Mucosa of descending colon (tissue), 3 donors: ENCODE measurements at regions not wholly inside any gene's neighbourhood (a gene's known extent, or its start where the extent isn't known, plus 50 kb on each side); places are given as distances from the start of the nearest gene placed in this dataset.

ENCODE experiments used
- ATAC-seq: fragments of 200-7000 bp; cut with Tn5 transposase; one replicate; pipeline ENCODE4 v1.9.1; 2020; ENCODE audit warnings: mild to moderate bottlenecking, moderate library complexity
- DNase-seq, 3 donors: peaks; one replicate each; pipeline ENCODE4 v3.0.0-alpha.2; 2020
- H3K36me3 ChIP-seq: fragments of 200-600 bp; one replicate; pipeline ENCODE4 v1.8.0; 2021; ENCODE audit warnings: low read depth, mild to moderate bottlenecking
- H3K4me1 ChIP-seq: fragments of 200-600 bp; one replicate; pipeline ENCODE4 v1.8.0; 2021; ENCODE audit warnings: low read depth, mild to moderate bottlenecking
- H3K4me3 ChIP-seq: fragments of 200-600 bp; one replicate; pipeline ENCODE4 v1.8.0; 2021; ENCODE audit warnings: mild to moderate bottlenecking
- H3K9me3 ChIP-seq: fragments of 200-600 bp; one replicate; pipeline ENCODE4 v1.8.0; 2021; ENCODE audit warnings: mild to moderate bottlenecking
- intact Hi-C, 2 donors: fragments of 100-400 bp; cut with DNase I in 1 of 2; cut with micrococcal nuclease in 1 of 2; formaldehyde crosslinking; loops; one replicate each; pipeline versions ENCODE4 v1.11.0 to v1.11.1; 2022; cut with DNase I, micrococcal nuclease
- TF ChIP-seq, protein P1 (sequence below): fragments of 200-600 bp; IDR thresholded peaks from one replicate; pipeline ENCODE4 v1.8.0; 2022; ENCODE audit warnings: antibody characterized with exemption, mild to moderate bottlenecking
- donor health status: DM: no; HTN: no; CAD: no; lungs with moderate emphysema.
- donor health status: DM: no; HTN: no; CAD: no.
- donor health status: DM: no; HTN: yes; CAD: no.

DNA sequence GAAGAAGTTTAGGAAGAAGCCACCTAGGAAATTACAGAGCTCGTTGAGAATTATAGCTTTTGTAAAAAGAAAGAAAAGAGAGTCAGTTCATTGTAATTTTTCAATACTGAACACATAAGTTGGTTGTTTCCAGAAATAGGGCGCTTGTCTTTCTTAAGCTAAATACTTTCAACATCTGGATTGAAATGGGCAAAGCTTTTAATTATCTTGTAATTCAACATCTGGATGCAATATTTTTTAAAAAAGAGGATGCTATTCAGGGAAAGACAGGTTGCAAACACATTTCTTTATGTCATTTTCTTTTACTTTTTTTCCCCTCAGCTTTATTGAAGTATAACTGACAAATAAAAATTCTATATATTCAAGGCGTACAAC, 100.7 kb upstream of the TRPC7 start:
- intact Hi-C loops: no loop called here
- TF ChIP-seq, protein P1, sequence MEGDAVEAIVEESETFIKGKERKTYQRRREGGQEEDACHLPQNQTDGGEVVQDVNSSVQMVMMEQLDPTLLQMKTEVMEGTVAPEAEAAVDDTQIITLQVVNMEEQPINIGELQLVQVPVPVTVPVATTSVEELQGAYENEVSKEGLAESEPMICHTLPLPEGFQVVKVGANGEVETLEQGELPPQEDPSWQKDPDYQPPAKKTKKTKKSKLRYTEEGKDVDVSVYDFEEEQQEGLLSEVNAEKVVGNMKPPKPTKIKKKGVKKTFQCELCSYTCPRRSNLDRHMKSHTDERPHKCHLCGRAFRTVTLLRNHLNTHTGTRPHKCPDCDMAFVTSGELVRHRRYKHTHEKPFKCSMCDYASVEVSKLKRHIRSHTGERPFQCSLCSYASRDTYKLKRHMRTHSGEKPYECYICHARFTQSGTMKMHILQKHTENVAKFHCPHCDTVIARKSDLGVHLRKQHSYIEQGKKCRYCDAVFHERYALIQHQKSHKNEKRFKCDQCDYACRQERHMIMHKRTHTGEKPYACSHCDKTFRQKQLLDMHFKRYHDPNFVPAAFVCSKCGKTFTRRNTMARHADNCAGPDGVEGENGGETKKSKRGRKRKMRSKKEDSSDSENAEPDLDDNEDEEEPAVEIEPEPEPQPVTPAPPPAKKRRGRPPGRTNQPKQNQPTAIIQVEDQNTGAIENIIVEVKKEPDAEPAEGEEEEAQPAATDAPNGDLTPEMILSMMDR: no peak
- no peak overlapping the region for H3K4me3 ChIP-seq
- no peaks in the 10 kb centered on the region for H3K36me3 ChIP-seq
- DNase-seq: no peak
- no peaks in the 10 kb centered on the region for H3K4me1 ChIP-seq
- H3K9me3 ChIP-seq: no peaks in the 10 kb centered on the region
- no peak for ATAC-seq

DNA sequence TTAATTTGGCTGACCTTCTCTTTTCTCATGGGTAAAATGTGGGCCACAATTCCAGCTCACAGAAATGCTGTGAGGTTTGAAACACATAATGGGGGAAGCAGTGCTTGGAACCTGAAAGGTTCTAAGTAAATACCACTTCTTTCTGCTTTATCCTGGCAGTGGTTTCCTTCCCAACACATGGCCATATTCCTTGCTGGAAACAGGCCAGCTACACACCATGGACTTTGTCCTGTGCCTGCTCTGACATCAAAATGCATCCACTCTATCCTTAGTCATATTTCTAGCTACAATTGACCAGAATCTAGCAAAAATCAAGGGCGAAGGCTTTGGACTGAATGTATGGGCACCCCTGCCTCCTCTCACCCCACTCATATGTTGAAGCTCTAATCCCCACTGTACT, 93.1 kb upstream of the TRPC7 start:
- no peaks in the 10 kb centered on the region for H3K9me3 ChIP-seq
- H3K36me3 ChIP-seq: no peaks in the 10 kb centered on the region
- ATAC-seq: no peak
- H3K4me3 ChIP-seq: no peak overlapping the region
- peak in 1 of 3 donors; percentile 5 for DNase-seq
- no peaks in the 10 kb centered on the region for H3K4me1 ChIP-seq
- intact Hi-C loops: no loop called here
- TF ChIP-seq, protein P1: no peak

DNA sequence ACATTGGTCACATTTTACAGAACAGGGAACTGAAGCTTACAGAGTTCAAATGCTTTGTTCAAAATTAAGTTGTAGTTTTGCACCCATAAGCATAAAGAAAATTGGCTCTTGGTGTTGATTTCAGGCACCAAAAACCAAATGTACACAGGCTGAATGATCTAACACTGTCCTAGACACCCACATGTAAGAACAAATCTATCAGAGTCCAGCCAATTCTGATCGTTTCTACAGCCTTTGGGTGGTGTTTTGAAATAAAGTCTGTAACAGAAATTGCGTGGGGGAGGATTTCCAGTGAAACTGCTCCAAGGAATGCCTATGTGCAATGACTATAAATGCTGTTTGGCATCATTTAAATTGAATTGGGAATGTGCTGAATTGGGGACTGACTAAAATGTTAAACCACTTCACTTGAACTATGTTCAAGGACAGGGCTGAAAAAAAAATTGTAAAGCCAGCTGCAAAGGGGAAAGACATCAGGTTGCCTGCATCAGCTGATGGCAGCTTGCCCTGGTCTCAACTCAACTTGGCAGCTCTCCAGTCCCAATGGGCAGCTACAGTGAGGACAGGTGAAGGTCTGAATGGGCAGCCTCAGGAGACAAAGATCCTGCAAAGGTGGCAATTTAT, 92.2 kb upstream of the TRPC7 start:
- no peaks in the 10 kb centered on the region for H3K36me3 ChIP-seq

DNA sequence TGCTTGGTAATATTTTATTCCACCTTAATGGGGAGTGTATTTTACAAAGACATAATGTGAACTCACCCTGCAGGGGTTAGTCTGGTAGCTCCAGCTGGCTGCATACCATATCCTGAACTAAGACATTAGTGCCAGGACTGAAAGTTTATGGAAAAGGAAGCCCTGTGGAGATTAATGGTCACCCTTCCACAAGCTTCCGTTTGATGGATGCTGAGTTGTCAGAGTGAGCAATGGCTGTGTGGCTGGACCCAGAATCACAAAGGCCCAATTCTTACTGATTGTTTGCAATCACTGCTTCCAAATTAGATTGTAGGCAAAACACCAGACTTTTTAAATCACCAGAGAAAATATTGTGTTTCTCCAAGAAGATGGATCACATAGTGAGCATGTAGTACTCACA, 90.1 kb upstream of the TRPC7 start:
- no peaks in the 10 kb centered on the region for H3K4me1 ChIP-seq
- intact Hi-C loops: no loop called here

More for the DNA sequence above, 92.2 kb upstream of the TRPC7 start:
- intact Hi-C loops: no loop called here
- TF ChIP-seq, protein P1: no peak
- DNase-seq (no peak), ATAC-seq (no peak)
- Histone ChIP-seq H3K4me3 (no peak overlapping the region), H3K4me1 (no peaks in the 10 kb centered on the region), H3K9me3 (no peaks in the 10 kb centered on the region)

DNA sequence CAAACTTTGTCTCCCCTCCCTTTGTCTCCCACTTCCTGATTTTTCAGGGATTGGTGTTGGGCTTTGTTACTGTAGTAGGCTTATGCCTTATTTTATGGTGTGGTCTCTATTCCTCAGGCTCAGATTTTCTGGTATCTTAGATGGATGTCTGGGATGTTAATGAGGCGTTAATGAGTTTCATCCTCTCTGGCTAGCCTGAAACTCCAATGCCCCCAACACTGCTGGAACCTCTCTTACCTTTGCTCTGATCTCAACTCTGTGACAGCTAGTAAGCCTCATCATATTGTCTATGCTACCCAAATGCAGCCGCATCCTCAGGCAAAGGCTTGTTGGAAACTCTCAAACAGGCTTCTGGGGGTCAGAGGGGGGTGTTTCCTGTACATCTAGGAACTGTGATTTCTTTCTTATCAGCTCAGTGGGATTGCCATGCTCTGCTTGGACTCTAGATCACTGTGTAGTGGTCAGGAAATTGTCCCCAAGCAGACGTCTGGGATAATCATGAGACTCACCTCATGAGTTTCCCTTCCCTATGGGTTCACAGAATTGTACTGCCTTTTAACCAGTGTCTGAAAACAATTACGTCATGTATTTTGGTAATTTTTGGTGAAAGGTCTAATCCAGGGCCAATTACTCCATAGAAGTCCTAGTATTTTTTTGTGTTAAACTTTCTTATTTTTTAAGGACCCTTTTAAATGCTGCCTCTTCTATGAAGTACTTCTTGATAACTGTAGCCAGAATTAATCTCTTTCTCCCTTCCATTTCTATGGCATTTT, 88.8 kb upstream of the TRPC7 start:
- no peak overlapping the region for H3K4me3 ChIP-seq
- ATAC-seq: no peak
- no peaks in the 10 kb centered on the region for H3K36me3 ChIP-seq
- intact Hi-C loops: no loop called here
- TF ChIP-seq, protein P1: no peak
- no peaks in the 10 kb centered on the region for H3K4me1 ChIP-seq
- H3K9me3 ChIP-seq: no peaks in the 10 kb centered on the region
- no peak for DNase-seq

More for the DNA sequence above, 90.1 kb upstream of the TRPC7 start:
- no peak for DNase-seq
- Histone ChIP-seq H3K36me3 (no peaks in the 10 kb centered on the region), H3K9me3 (no peaks in the 10 kb centered on the region), H3K4me3 (no peak overlapping the region)
- no peak for ATAC-seq
- TF ChIP-seq, protein P1: no peak
